ENCODE measurements at regions not wholly inside any gene's neighbourhood (a gene's known extent, or its start where the extent isn't known, plus 50 kb on each side); places are given as distances from the start of the nearest gene placed in this dataset.

DNA sequence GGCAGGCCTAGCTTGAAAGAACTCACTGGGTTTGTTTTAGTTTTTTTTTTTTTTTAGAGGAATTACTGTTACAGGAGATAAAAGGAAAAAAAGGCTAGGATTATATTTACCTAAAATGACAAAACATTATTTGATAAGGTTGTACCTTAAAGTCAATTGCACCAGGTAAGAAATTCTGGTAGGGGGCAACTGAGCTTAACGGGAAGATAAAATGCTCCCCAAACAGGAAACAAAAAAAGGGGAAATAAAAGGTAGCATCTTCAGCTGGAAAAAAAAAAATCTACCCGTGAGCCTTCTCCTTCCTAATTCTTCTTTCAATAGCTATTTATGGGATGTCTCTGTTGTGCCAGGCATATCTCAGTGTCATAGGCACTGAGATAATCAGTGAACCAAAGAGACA, 164.5 kb downstream of the PIK3R1 start:
- DNase-seq = no peak

DNA sequence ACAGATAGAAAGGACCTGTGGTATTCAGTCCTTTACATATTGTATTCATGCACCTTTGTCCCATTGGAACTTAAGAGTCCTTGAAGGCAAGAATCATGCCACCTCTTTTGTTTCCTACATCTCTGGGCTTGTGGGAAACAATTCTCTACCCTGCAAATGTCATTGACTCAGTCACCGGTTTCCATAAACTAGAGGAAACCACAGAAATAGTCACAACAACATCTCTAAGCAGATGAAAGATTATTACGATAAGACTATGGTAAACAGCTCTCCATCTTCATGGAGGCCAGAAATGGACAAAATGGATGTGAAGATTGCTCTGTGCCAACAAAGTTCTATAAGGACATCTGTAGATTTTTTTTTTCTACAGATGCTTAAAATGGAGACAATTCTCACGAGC, 165.5 kb downstream of the PIK3R1 start:
- DNase-seq = no peak

DNA sequence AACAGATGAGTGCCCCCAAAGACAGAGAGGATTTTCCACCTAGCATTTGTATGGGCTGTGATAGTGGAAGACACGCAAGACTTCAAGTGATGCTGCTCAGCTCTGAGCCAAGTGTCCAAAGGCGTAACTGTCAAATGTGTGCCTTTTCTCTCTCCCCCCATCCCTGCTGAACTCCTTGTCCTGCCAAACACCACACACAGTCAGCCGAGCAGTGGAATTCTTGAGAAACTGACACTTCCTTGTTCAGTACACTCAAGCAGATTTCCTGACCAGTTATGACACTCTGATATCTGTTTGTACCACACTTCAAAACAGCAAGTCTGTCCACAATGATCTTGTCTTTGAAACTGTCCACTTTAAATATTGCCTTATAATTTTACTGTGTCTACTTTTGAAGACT, 166.4 kb downstream of the PIK3R1 start:
- DNase-seq = no peak

DNA sequence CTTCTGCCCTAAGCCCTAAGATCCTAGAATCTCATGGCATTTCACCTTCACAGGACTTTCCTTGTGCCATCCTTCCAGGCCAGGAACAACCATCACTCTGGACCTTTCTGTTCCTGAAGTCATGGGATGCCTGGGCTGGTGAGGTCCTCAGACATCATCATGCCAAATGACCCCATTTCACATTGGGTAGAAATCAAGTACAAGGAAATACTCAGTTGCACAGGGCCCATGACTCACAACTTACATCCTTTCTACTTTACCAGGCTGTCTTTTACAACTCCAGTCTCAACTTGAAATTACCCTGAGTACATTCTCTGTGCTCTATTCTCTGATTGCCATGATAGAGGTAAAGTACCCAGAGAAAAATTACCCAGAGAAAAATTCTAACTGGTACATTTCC, 167.1 kb downstream of the PIK3R1 start:
- peak; percentile 18 for DNase-seq

DNA sequence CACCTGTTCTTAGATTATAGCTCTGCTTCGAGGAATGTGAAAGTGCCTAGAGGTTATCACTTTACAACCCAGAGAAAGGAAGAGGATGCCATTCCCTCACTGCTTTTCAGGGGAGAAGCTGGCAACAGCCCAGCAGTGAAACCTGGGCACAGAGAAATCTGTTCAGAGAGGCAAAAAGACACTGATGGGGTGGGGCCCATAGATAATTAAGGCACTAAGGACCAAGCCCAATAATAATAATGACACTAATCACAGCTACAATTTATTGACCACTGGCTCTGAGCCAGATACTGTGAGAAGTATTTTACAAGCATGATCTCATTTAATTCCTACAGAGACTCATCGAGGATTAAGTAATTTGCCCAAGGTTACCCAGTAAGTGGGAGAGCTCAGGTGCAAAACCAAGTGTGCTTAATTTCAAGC, 168.3 kb downstream of the PIK3R1 start:
- no peak for DNase-seq

DNA sequence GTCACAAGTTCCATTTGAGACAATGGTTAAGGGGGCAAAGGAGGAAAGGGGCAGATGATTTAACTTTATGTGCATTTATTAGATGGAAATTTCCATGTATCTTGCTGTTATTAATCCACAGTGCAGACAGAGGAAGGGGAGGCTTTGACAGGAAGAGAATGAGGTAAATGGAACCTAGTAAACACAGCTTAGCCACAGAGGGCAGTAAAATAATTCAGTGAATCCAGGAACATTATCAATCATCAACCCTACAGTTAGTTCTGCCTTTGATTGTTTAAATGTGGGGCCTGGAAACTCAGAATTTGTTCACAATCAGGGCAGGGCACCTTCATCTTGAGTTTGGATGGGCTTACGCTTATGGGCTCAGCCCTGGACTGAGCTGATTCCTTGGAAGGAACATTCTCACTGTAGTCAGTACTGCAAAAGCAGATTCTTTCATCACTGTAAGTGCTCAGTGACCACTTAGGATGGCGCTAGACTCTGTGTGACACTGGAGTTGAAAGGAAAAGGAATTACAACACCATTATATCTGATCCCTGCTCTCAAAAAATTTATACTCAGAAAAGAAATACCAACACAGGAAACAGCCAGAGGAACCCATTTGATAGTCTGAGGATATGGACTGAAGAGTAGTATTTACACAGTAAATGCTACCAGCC, 169.5 kb downstream of the PIK3R1 start:
- no peak for DNase-seq

DNA sequence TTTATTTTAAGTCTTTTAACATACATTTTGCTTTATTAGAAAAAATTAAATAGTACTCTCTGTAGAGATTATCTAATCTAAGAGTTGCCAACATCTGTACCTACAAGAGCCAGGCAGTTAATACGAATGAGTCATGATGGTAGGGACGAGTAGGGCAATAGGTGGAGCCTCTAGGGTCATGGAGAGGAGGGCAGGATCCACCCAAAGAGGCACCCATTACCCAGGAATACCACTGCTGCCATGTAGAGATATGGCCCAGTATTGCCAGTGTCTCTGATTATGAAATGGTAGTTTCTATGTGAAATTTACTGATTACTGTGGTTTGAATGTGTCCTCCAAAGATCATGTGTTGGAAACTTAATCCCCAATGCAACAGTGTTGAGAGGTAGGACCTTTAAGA, 170.4 kb downstream of the PIK3R1 start:
- DNase-seq = no peak

DNA sequence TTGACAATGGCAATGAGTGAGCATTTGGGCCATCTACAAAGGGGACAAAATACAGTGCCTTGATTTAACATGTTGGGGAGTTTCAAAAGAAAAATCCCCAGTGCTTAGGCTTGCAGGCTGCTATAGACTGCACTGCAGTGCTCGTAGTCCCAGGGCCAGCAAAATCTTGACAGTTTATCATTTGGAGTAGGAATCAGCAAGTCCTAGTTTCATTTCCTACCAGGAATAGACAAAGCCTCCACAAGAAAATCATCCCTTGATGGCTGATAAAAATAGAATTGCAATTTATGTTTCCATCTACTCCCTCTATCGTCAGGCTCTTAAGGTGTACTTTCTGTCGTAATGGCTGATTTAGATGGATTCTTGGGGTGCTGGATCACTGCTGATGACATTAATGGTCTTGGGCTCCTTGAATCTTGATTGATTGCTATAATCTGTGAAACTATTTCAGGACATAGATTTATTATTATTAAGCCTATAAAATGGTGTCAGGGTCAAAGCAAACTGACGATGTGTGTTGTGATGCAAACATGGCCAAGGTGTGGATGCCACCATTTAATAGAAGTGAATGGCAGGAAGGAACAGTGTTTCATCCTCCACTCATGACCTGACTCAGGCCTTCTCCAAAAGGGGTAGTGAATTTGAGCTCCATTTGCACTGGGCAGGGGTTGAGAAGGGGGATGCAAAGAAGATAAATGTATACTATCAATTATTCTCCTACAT, 171.7 kb downstream of the PIK3R1 start:
- DNase-seq = no peak

DNA sequence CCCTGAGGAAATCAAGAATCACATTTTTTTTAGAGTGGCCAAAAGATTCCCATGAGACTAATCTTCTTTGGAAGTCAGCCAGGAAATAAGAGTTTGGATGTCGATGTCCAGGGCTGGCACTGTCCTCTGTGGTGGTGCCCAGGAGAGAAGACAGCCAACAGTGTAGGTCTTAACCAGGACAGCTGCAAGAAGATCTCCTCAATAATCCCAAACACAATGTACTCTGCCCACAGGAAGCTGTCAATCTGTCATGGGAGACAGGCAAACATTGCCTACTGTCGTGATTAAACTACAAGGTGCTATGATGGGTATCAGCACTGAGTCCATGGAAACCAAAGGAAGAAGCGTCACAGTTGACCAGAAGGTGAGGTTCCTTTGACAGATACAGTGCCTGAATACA, 174.1 kb downstream of the PIK3R1 start:
- no peak for DNase-seq

DNA sequence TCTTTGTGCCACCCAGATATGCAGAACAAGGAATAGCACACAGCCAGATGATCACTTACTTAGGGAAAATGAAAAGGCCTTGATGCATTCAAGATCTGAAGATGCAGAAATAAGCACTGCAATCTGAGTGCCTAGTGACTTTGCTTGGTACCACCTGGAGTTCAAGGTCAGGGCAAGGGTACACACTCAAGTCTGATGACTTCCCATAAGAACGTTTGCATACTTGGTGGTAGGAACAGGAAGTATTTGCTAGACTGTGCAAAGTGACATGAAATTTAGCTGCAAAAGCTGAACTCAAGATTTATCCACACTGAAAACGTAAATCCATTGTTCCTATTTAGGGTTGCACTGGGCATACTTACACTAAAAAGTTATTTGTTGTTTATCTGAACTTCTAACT, 177.1 kb downstream of the PIK3R1 start:
- DNase-seq = no peak

DNA sequence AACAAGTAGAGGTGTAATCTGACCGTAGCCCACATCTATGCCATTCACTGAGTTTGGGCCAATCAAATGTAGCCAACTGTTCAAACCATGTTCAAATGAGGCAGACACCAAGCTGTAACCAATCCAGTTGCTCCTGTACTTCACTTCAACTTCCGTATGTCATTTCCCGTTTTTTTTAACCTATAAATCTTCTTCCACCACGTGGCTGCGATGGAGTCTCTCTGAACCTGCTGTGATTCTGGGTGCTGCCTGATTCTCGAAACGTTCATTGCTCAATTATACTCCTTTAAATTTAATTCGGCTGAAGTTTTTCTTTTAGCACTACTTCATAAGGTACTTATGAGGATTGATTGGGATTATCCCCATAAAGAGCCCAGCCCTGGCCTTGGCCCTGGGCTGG, 179.7 kb downstream of the PIK3R1 start:
- DNase-seq = no peak

DNA sequence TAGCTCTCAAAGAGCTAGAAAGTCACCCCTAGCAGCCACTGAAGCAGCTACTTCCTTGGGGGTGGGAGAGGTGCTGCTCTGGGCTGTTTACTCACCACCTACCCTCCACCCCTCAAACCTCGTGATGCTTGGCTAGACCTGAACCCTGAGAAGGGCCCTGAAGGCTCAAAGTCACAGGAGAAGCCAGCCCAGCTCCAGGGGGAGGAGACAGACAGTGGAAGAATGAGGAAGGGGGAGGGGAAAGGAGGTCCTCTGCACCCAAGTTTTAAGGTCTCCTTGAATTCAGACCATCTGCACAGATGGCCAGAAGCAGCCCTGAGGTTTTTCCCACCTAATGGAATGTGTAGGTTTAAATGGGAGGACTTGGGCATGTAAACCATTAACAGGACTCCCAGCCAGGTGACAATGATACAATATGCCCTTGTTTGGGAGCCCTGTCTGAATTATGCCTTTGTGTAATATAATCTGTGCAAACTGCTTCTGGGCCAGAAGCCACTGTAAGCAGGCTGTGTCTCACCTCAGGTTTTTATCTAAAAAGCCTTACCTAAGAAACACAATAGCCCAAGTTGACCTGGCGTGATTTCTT, 180.5 kb downstream of the PIK3R1 start:
- DNase-seq = no peak

DNA sequence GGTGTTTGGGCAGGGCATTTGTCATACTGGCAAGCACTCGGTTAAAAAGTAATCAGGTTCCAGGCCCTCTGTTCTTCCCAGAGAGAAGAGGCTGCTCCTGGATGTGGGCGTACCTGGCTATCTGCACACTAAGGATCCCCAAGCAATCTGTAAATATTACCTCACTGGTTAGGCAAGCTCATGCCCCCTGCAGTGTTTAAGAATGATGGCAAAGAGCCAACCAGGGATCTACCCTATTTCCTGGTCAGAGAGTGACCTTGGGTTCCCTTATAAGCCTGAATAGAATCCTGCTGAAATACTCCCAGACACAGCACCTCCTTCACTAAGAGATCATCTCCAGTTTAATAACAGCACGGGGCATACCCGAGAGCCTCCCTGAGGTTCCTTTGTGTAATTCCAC, 181.2 kb downstream of the PIK3R1 start:
- no peak for DNase-seq

DNA sequence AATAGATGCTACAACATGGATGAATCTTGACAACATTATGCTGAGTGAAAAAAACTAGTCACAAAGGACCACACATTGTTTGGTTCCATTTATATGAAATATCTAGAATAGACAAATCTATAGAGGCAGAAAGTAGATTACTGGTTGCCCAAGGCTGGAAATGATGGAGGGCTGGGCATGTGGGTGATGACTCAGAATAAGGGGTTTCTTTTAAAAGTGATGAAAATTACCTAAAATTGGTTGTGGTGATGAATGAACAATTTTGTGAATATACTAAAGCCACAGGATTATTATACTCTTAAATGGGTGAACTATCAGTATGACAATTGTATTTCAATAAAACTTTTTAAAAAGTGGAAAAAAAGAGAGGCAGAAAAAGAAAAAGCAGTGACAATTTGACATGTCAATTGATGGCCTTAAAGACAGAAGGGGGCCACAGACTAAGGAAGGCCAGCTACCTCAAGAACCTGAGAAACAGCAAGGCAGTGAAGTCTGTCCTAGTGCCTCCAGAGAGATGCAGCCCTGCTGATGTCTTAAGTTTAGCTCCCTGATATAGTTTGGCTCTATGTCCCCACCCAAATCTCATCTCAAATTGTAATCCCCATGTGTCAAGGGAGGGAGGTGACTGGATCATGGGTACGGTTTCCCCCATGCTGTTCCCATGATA, 182.7 kb downstream of the PIK3R1 start:
- DNase-seq = no peak

DNA sequence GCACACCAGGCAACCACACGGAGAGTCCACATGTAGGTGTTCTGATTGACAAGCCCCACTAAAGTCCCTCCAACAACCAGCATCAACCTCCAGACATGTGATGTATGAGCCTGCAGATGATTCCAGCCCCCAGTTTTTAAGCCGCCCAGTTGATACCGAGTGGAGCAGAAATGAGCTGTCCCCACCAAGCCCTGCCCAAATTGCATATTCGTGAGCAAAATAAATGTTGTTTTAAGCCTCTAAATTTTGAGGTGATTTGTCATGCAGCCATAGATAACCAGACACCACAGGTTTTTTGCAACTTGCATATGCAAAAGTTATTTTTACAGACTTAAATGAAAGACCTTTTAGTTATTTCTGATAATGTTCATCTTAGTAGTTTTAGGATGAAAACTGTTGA, 187.7 kb downstream of the PIK3R1 start:
- DNase-seq = no peak

DNA sequence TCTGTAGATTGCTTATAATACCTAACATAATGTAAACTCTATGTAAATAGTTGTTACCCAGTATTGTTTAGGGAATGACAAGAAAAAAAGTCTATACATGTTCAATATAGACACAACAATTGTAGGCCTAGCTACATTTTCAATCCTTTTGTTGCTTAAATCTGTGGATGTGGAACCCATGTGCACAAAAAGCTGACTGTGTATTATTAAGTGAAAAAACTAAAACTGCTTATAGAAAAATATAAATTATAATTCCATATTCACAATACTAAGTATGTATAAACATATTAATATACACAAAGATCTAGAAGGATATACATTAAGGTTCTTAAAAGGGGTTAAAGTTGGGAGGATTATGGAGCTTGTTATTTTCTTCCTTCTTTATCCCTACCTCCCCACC, 188.7 kb downstream of the PIK3R1 start:
- DNase-seq = no peak

DNA sequence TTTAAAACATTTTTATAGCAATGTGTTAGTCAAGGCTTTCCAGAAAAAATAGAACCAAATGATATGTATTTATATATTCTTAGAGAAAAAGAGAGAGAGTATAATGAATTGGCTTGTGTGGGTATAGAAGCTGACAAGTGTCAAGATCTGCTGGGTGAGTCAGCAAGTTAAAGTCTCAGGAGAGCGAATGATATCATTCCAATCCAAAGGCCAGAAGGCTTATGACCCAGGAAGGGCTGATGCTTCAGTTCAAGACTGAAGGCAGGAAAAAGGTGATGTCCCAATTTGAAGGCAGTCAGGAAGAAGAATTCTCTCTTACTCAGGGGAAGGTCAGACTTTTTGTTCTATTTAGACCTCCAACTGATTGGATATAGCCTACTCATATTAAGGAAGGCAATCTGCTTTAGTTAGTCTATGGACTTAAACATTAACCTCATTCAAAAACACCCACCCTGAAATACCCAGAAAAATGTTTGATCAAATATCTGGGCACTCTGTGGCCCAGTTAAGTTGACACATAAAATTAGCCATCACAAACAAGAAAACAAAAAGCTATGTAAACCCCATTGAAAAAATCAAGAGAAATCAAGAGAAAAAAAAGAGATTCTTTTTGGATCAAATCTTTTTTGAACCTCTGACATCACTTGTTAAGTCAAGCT, 189.6 kb downstream of the PIK3R1 start:
- DNase-seq = no peak

DNA sequence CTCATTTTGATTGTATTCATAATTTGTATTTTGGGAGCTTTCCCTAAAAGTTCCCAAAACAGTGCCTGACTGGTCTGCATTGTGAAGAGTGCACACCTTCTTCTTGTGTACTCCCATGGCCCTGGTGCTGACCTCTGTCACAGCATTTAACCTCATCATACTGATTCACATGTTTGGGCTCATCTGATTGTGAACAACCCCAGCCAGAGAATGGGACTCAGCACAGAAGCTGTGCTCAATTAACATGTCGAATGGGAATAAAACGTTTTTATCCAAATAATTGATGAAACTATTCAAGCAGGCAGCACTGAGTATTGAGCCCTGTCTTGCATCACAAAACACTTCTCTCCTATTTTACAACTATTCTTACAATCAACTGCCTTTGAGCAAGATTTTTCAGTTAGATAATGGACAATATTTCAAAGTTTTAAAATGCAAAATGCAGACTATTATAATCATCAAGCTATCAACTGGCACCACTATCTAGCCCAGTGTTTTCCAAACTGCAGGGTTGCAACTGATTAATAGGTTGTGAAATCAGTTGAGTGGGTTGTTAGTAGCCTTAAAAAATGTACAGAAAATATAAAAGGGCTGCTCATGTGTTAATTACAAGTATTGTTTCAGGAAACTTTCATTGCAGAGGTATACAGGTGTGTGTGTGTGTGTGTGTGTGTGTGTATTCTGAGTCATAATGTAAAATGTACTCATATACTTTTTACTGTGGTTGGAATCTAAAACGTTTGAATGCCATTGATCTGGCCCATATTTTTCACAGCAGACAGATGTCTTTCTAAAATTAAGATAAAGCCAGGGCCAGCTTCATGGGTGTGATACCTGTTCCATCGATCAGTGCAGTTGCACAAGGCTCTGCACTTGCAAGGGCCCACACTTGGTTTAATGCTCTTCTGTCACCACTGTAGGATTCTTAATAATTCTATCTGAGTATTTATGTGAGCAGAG, 190.5 kb downstream of the PIK3R1 start:
- peak; percentile 19 for DNase-seq

DNA sequence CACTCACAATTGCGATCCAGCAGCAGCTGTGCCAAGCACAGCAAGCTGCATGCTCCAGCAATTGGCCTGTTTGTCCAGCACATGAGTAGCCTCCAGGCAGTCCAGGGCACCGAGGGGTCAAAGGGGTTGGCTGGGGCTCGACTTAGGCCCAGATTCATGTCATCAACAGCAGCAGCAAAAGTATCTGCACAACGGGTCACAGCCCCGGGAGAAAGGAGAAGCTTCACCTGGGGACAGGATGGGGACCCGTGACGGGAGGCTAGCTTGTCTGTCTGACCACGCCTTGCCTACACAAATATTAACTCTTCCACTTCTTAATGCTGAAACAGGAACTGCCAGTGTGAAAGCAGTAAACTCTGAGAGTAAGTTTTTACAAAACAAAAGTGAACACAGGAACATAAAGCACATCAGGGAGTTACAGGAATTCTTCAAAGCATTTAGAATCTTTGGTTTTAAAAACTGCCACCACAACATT, 191.2 kb downstream of the PIK3R1 start:
- DNase-seq = peak; percentile 7

DNA sequence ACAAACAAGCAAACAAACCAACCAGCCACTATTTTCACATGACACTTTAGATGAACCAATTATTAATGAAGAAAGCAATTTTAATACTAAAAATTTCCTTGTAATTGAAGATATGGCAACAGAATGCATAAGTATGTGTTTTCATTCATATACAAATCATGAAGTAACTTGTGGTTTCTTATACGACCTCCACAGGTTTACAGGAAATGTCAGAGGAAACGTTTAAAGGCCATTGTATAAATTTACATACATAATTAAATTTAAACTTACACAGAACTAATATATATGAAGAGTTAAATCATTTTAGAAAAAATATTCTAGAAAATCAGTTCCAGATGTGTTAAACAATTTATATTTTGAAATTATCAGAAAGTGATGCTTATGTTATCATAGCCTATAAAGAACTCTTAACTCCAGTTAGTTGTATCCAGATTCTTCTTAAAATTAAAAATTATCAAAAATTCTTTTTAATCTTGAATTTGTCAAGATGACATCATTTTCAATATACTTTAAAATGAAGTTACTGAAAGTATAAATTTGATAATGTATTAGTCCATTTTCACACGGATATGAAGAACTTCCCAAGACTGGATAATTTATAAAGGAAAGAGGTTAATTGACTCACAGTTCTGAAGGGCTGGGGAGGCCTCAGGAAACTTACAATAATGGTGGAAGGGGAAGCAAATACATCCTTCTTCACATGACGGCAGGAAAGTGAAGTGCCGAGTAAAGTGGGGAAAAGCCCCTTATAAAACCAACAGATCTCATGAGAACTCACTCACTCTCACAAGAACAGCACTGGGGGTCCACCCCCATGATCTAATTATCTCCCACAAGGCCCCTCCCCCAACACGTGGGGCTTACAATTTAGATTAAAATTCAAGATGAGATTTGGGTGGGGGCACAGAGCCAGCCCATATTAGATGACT, 192.0 kb downstream of the PIK3R1 start:
- no peak for DNase-seq

DNA sequence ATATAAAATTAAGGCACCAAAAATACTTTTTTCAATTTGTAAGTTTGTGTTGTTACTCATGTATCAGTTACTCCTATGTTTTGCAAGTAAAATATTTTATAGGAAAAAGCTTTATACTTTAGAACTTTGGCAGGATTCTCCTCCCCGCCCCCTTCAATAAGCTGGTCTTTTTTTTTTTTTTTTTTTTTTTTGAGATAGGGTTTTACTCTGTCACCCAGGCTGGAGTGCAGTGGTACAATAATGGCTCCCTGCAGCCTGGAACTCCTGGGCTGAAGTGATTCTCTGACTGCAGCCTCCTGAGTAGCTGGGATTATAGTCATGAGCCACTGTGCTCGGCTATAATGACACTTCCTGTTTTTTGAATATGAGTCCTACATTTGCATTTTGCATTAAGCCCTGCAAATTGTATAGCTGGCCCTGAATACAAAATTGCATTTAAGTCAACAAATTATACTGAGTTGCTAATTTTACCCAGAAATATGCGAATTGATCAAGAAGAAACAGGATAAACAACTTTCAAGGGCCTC, 192.9 kb downstream of the PIK3R1 start:
- DNase-seq = no peak

Data from CD4-positive, alpha-beta T cell treated with Interleukin-6 for 4 hours (primary cell).